ENCODE measurements at regions not wholly inside any gene's neighbourhood (a gene's known extent, or its start where the extent isn't known, plus 50 kb on each side); places are given as distances from the start of the nearest gene placed in this dataset.

DNA sequence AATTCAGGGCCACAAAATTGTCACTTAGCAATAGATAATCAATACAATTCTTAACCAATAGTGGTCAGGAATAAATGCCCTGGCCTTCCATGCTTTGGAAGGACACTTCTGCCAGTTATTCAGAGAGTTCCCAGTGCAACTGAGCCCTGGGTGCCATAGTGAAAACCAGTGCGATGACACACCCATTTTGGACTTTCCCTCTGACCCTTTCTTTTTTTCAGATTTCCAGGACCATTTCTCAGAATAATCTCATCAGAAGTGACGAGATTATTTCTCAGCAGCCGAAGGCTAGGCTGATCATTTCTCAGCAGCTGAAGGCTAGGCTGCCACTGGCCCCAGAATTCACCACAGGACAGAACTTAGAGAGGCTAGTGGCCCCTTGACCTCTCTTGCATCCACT, 106.6 kb upstream of the MYCN start:
- no peaks in the 10 kb centered on the region for H3K4me1 ChIP-seq (ENCODE audit: control insufficient read depth, extremely low read depth, insufficient read depth, low read length)
- H3K27me3 ChIP-seq (ENCODE audit: control insufficient read depth, insufficient read depth, low read length), result no peaks in the 10 kb centered on the region
- no peak for TF ChIP-seq EZH2 (IDR thresholded peaks at IDR 0.05; ENCODE audit: low read length, missing control alignments)
- TF ChIP-seq, protein P1, sequence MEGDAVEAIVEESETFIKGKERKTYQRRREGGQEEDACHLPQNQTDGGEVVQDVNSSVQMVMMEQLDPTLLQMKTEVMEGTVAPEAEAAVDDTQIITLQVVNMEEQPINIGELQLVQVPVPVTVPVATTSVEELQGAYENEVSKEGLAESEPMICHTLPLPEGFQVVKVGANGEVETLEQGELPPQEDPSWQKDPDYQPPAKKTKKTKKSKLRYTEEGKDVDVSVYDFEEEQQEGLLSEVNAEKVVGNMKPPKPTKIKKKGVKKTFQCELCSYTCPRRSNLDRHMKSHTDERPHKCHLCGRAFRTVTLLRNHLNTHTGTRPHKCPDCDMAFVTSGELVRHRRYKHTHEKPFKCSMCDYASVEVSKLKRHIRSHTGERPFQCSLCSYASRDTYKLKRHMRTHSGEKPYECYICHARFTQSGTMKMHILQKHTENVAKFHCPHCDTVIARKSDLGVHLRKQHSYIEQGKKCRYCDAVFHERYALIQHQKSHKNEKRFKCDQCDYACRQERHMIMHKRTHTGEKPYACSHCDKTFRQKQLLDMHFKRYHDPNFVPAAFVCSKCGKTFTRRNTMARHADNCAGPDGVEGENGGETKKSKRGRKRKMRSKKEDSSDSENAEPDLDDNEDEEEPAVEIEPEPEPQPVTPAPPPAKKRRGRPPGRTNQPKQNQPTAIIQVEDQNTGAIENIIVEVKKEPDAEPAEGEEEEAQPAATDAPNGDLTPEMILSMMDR (conservative IDR thresholded peaks at IDR 0.05 in 1 of 2, IDR thresholded peaks at IDR 0.05 in 1 of 2; ENCODE audit: low read depth in 1 of 2, low read length in 2 of 2), result no peak

DNA sequence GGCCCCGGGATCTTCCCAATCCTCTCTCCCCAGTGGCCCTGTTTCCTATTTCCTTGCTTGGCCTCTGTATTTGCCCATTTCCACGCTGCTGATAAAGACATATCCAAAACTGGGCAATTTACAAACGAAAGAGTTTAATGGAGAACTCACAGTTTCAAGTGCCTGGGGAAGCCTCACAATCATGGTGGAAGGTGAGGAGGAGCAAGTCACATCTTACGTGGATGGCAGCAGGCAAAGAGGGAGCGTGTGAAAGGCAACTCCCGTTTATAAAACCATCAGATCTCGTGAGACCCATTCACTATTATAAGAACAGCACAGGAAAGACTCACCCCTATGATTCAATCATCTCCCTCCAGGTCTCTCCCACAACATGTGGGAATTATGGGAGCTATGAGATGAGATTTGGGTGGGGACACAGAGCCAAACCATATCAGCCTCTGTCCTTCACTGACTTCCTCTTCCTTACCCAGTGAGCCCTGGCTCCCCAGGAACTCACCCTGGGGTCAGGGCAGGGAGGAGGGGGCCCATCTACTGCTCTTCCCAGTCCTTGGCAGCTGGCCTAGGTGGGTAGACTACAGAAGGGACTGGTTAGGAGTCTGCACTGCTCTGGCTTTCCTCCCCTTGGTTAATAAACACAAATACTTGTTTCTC, 105.8 kb upstream of the MYCN start:
- TF ChIP-seq EZH2 (IDR thresholded peaks at IDR 0.05; ENCODE audit: low read length, missing control alignments), result no peak
- TF ChIP-seq, protein P1 (conservative IDR thresholded peaks at IDR 0.05 in 1 of 2, IDR thresholded peaks at IDR 0.05 in 1 of 2; ENCODE audit: low read depth in 1 of 2, low read length in 2 of 2), result no peak
- no peaks in the 10 kb centered on the region for H4K20me1 ChIP-seq (ENCODE audit: control insufficient read depth, extremely low read depth, insufficient read depth, low read length)
- no peak overlapping the region for H2AFZ ChIP-seq (ENCODE audit: low read length)
- no peak for DNase-seq (ENCODE audit: low read depth in 2 of 2)
- no peak overlapping the region for H3K27ac ChIP-seq (ENCODE audit: insufficient read depth, low read length)
- H3K79me2 ChIP-seq (ENCODE audit: control insufficient read depth, insufficient read depth, low read length), result no peaks in the 10 kb centered on the region
- H3K4me3 ChIP-seq (replicated peaks in 1 of 4; ENCODE audit: control extremely low read depth in 1 of 4, insufficient read depth in 1 of 4, low read depth in 3 of 4, low read length in 4 of 4), result no peak overlapping the region
- H3K4me1 ChIP-seq (ENCODE audit: control insufficient read depth, extremely low read depth, insufficient read depth, low read length), result no peaks in the 10 kb centered on the region
- no peaks in the 10 kb centered on the region for H3K9me3 ChIP-seq (ENCODE audit: control insufficient read depth, insufficient read depth, low read depth, low read length)
- H3K27me3 ChIP-seq (ENCODE audit: control insufficient read depth, insufficient read depth, low read length), result no peaks in the 10 kb centered on the region
- H3K36me3 ChIP-seq (ENCODE audit: control insufficient read depth, insufficient read depth, low read length), result no peaks in the 10 kb centered on the region
- H3K4me2 ChIP-seq (ENCODE audit: extremely low read depth, insufficient read depth, low read length), result no peak overlapping the region
- H3K9ac ChIP-seq (ENCODE audit: insufficient read depth, low read length), result no peak overlapping the region

More for the DNA sequence above, 106.6 kb upstream of the MYCN start:
- Histone ChIP-seq H3K27ac (ENCODE audit: insufficient read depth, low read length) (no peak overlapping the region), H3K36me3 (ENCODE audit: control insufficient read depth, insufficient read depth, low read length) (no peaks in the 10 kb centered on the region), H4K20me1 (ENCODE audit: control insufficient read depth, extremely low read depth, insufficient read depth, low read length) (no peaks in the 10 kb centered on the region), H3K9me3 (ENCODE audit: control insufficient read depth, insufficient read depth, low read depth, low read length) (no peaks in the 10 kb centered on the region), H2AFZ (ENCODE audit: low read length) (no peak overlapping the region), H3K4me2 (ENCODE audit: extremely low read depth, insufficient read depth, low read length) (no peak overlapping the region), H3K79me2 (ENCODE audit: control insufficient read depth, insufficient read depth, low read length) (no peaks in the 10 kb centered on the region), H3K9ac (ENCODE audit: insufficient read depth, low read length) (no peak overlapping the region), H3K4me3 (replicated peaks in 1 of 4; ENCODE audit: control extremely low read depth in 1 of 4, insufficient read depth in 1 of 4, low read depth in 3 of 4, low read length in 4 of 4) (no peak overlapping the region)
- no peak for DNase-seq (ENCODE audit: low read depth in 2 of 2)

DNA sequence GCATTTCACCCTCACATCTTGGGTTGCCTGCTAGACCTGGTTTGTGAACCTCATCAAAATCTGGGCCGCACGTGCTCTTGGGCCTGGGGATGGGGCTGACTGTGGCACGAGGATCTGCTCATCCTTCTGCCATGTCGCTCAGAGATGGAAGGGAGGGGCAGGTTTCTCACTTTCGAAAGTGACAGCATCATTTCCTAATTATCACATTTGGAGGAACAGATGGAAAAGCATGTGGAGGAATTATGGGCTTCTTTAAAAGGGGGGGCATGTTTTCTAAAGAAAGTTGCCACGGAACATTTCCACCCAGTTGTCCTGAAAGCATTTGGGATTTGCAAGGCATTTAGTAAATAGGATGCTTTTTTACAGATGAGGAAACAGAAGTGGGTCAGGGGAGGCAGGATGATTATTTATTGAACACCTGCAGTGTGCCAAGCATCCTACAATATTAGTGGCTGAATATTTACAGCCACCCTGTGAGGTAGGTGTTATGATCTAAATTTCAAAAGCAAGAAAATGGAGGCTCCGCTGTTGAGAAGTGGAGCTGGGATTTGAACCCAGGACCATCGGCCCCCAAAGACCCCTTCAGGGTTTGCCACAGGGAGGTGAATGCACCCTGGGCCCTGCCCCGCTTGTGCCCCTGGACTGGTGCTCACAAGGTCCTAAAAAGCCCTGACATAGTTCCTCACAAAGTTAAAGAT, 104.2 kb upstream of the MYCN start:
- Histone ChIP-seq H3K27me3 (ENCODE audit: control insufficient read depth, insufficient read depth, low read length) (no peaks in the 10 kb centered on the region), H3K4me3 (replicated peaks in 1 of 4; ENCODE audit: control extremely low read depth in 1 of 4, insufficient read depth in 1 of 4, low read depth in 3 of 4, low read length in 4 of 4) (no peak overlapping the region), H3K4me2 (ENCODE audit: extremely low read depth, insufficient read depth, low read length) (no peak overlapping the region), H4K20me1 (ENCODE audit: control insufficient read depth, extremely low read depth, insufficient read depth, low read length) (no peaks in the 10 kb centered on the region), H3K27ac (ENCODE audit: insufficient read depth, low read length) (no peak overlapping the region), H2AFZ (ENCODE audit: low read length) (no peak overlapping the region), H3K79me2 (ENCODE audit: control insufficient read depth, insufficient read depth, low read length) (no peaks in the 10 kb centered on the region), H3K4me1 (ENCODE audit: control insufficient read depth, extremely low read depth, insufficient read depth, low read length) (no peaks in the 10 kb centered on the region), H3K36me3 (ENCODE audit: control insufficient read depth, insufficient read depth, low read length) (no peaks in the 10 kb centered on the region), H3K9ac (ENCODE audit: insufficient read depth, low read length) (no peak overlapping the region), H3K9me3 (ENCODE audit: control insufficient read depth, insufficient read depth, low read depth, low read length) (no peaks in the 10 kb centered on the region)
- TF ChIP-seq, protein P1 (conservative IDR thresholded peaks at IDR 0.05 in 1 of 2, IDR thresholded peaks at IDR 0.05 in 1 of 2; ENCODE audit: low read depth in 1 of 2, low read length in 2 of 2), result no peak
- no peak for TF ChIP-seq EZH2 (IDR thresholded peaks at IDR 0.05; ENCODE audit: low read length, missing control alignments)
- DNase-seq (ENCODE audit: low read depth in 2 of 2), result no peak
